ENCODE measurements at regions not wholly inside any gene's neighbourhood (a gene's known extent, or its start where the extent isn't known, plus 50 kb on each side); places are given as distances from the start of the nearest gene placed in this dataset.

DNA sequence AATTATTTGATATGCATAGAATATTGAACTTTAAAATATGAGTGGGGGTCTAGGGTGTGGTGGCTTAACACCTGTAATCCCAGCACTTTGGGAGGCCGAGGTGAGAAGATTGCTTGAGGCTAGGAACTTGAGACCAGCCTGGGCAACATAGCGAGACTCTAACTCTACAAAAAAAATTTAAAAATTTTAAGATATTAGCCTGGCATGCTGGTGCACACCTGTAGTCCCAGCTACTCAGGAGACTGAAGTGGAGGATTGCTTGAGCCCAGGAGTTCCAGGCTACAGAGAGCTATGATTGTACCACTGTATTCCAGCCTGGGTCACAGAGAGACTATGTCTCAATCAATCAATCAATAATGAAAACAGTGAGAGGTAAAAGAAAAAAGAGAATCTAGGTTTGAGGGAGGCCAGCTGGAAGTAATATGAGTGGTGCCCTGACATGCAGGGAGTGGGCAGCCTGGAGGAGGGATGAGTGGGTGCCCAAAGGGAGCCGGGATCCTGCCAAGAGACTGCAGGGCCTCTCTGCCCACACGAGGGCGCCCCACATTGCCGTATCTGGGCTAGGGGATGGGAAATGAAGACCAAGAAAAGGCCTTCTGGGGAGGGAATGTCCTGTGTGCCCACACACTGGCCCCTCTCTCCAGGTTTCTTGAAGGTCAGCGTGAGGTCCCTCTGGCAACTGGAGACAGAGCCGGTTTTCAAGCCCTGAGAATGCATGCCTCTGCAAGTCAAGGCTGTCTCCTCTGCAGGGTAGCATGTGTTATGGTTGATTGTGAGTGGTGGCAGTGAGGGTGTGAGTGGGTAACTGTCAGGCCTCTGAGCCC lies 93.9 kb upstream of the PPM1J start:
- no peak overlapping the region for H3K27ac ChIP-seq (ENCODE audit: low read depth, low read length)
- H3K36me3 ChIP-seq (ENCODE audit: control insufficient read depth, insufficient read depth, low read length) = no peaks in the 10 kb centered on the region
- H3K4me3 ChIP-seq (ENCODE audit: low read length) = no peak overlapping the region
- H3K9ac ChIP-seq (ENCODE audit: low read length) = no peak overlapping the region
- H3K27me3 ChIP-seq (ENCODE audit: control insufficient read depth, insufficient read depth, low read length) = no peaks in the 10 kb centered on the region
- H3K4me1 ChIP-seq (ENCODE audit: control insufficient read depth, insufficient read depth, low read length) = no peaks in the 10 kb centered on the region

DNA sequence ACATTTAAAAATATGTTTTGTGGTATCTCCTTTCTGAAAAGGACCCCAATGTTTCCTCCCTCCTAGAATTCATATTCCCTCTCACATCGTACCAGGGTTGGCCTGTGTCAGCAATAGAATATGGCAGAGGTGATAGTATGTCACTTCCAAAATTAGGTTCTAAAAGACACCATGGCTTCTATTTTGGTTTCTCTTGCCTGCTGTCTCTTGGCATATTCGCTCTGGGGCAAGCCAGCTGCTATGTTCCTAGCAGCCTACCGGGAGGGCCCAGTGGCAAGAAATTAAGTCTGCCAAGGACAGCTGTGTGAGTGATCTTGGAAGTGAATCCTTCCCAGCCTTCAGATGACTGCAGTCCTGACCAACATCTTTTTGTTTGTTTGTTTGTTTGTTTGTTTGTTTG lies 92.9 kb upstream of the PPM1J start:
- Histone ChIP-seq H3K27ac (ENCODE audit: low read depth, low read length) (no peak overlapping the region), H3K4me3 (ENCODE audit: low read length) (no peak overlapping the region), H3K4me1 (ENCODE audit: control insufficient read depth, insufficient read depth, low read length) (no peaks in the 10 kb centered on the region), H3K9ac (ENCODE audit: low read length) (no peak overlapping the region), H3K36me3 (ENCODE audit: control insufficient read depth, insufficient read depth, low read length) (no peaks in the 10 kb centered on the region), H3K27me3 (ENCODE audit: control insufficient read depth, insufficient read depth, low read length) (no peaks in the 10 kb centered on the region)

DNA sequence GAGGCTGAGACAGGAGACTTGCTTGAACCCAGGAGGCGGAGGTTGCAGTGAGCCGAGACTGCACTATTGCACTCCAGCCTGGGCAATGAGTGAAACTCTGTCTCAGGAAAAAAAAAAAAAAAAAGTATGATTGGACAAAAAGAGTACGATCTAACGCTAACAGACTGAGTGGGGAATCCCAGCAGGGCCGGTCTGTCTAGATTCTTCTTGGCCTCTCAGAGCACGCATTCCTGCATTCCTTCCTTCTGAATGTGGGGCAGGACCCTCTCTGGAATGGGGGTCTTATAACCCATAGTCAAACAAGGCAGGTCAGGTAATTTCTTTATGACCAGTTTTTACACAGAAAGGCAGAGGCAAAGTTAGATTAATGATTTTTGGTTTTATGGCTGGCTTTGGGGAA lies 92.0 kb upstream of the PPM1J start:
- H3K27ac ChIP-seq (ENCODE audit: low read depth, low read length) = no peak overlapping the region
- no peaks in the 10 kb centered on the region for H3K4me1 ChIP-seq (ENCODE audit: control insufficient read depth, insufficient read depth, low read length)
- H3K9ac ChIP-seq (ENCODE audit: low read length) = no peak overlapping the region
- no peaks in the 10 kb centered on the region for H3K36me3 ChIP-seq (ENCODE audit: control insufficient read depth, insufficient read depth, low read length)
- H3K4me3 ChIP-seq (ENCODE audit: low read length) = no peak overlapping the region
- no peaks in the 10 kb centered on the region for H3K27me3 ChIP-seq (ENCODE audit: control insufficient read depth, insufficient read depth, low read length)

DNA sequence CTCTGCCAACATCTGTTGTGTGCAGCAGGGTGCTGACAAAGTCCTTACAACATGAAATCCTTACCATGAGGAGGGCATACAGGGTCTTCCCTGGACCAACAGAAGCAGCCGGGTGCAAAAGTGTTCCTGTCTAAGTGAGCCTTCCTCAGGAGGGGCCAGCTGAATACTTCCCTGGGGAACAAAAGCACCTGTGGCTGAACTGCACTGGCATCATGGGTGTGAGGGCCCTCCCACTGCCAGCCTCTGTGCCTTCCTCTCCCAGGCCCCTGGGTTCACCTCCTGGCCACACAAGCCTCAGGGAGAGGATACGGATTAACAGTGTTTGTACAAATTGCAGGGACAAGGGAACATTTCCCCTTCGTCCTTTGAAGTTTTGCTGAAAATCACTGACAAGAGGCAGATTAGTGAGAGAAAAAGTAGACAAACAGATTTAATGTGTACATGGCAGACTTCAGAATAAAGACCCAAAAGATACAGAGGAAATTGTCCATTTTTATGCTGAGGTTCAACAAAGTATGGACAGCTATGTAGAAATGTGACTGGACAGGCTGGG lies 91.0 kb upstream of the PPM1J start:
- Histone ChIP-seq H3K4me3 (ENCODE audit: low read length) (no peak overlapping the region), H3K4me1 (ENCODE audit: control insufficient read depth, insufficient read depth, low read length) (no peaks in the 10 kb centered on the region), H3K36me3 (ENCODE audit: control insufficient read depth, insufficient read depth, low read length) (no peaks in the 10 kb centered on the region), H3K27ac (ENCODE audit: low read depth, low read length) (no peak overlapping the region), H3K27me3 (ENCODE audit: control insufficient read depth, insufficient read depth, low read length) (no peaks in the 10 kb centered on the region), H3K9ac (ENCODE audit: low read length) (no peak overlapping the region)

DNA sequence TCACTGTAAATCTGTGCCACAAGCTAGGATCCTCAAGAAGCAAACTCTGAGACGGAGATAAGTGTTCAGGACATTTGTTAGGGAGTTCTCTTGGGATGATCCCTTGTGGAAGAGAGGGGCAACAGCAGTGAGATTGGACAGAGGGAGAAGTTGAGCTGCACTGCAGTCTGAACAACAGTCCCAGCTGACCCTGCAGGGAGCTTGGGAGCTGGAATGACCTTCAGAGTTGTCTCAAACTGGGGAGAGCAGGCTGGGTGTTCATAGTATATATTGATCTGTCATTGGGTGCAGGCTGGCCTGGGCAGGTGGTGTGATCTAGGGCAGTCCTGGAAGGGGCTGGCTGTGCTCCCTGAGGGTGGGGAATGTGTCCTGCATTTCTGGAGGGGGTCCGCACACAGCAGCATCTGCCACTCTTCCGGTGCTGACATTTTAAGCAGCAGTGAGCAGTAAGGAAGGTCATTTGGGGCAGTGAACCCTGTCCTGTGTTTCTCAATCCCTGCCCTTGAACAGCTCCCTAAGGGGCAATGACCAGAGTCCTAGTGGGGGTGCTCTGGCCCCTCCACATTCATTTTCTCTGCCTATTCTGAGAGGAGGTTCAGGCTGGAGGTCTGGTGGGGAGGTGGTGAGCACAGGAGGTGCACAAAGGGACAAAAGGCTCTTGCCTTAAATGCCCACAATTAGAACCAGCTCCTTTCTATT lies 90.2 kb upstream of the PPM1J start:
- Histone ChIP-seq H3K9ac (ENCODE audit: low read length) (no peak overlapping the region), H3K36me3 (ENCODE audit: control insufficient read depth, insufficient read depth, low read length) (no peaks in the 10 kb centered on the region), H3K4me1 (ENCODE audit: control insufficient read depth, insufficient read depth, low read length) (no peaks in the 10 kb centered on the region), H3K27ac (ENCODE audit: low read depth, low read length) (no peak overlapping the region), H3K27me3 (ENCODE audit: control insufficient read depth, insufficient read depth, low read length) (no peaks in the 10 kb centered on the region), H3K4me3 (ENCODE audit: low read length) (no peak overlapping the region)

DNA sequence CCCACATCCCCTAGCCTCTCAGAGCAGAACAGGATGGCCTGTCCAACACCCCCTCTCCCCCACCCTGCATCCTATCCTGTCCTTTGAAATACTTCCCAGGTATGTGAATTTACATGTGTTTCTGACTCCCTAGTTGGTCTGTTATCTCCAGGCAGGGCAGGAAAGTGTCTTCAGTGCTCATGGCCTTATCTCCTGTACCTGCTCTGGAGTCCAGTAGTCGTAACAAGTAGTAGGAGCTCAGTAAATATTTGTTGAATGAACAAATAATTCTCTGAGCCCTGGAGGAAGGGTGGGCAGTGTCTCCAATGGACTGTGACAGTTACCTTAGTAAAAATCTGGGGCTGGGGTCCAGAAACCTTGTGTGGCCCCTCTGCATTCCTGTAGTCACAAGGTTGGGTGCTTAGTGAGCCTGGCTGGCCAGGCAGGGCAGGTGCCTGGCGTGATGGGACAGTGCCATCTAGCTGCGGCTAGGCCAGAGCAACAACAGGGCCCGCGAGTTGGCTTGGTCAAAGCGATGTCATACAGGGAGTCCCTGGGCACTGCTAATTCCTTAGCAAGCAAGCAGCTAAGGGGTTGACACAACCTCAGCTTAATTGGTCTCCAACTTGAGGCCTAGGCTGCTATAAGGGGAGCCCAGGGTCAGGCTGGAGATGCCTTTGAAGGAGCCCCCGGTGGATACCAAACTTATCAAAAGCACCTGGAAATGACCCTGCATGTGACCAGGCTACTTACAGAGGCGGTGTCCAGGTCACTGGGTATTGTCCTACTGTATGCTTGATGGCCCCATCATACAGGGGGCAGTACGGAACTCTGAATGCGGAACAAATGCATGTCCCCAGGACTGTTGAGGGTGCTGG lies 89.0 kb upstream of the PPM1J start:
- Histone ChIP-seq H3K27me3 (ENCODE audit: control insufficient read depth, insufficient read depth, low read length) (no peaks in the 10 kb centered on the region), H3K4me1 (ENCODE audit: control insufficient read depth, insufficient read depth, low read length) (no peaks in the 10 kb centered on the region), H3K9ac (ENCODE audit: low read length) (no peak overlapping the region), H3K36me3 (ENCODE audit: control insufficient read depth, insufficient read depth, low read length) (no peaks in the 10 kb centered on the region), H3K4me3 (ENCODE audit: low read length) (no peak overlapping the region), H3K27ac (ENCODE audit: low read depth, low read length) (no peak overlapping the region)

DNA sequence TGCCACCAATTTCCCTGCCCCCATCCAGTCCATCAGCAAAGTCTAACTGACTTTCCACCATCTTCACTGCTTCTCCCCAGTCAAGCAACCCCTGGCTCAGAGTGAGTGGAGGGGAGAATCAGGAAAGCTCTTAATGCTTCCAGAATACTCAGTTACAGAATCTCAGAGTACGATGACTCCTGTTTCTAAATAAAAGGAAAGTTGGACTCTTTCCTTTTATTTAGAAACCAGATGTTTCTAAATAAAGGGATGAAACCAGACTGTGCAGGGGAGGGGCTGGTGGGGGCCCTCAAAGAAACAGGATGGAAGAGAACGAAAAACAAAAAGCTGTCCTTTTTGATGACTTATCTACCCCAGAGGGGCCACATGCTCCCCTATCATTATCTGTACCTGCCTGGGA lies 85.2 kb upstream of the PPM1J start:
- H3K4me1 ChIP-seq (ENCODE audit: control insufficient read depth, insufficient read depth, low read length) = no peaks in the 10 kb centered on the region
- H3K4me3 ChIP-seq (ENCODE audit: low read length) = no peak overlapping the region
- H3K27ac ChIP-seq (ENCODE audit: low read depth, low read length) = no peak overlapping the region
- no peaks in the 10 kb centered on the region for H3K36me3 ChIP-seq (ENCODE audit: control insufficient read depth, insufficient read depth, low read length)
- no peaks in the 10 kb centered on the region for H3K27me3 ChIP-seq (ENCODE audit: control insufficient read depth, insufficient read depth, low read length)
- H3K9ac ChIP-seq (ENCODE audit: low read length) = no peak overlapping the region

DNA sequence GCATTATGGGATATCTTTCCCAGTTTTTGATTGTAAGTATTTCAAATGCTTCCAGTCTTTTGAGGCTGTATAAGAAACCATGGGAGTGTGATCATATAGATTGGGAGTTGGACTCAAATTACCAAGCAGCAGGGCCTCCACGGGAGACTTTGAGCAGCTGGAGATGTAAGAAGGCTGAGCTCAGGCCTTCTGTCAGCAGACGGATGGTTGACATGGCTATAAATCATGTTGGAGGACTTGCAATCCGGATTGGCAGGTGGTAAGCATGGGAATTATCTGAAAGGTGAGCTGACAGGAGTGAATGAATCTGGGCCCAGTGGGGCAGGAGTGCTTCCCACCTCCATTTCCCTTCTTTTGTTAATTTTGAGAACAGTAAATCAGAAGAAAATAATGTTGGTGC lies 83.2 kb upstream of the PPM1J start:
- H3K27ac ChIP-seq (ENCODE audit: low read depth, low read length) = no peak overlapping the region
- no peaks in the 10 kb centered on the region for H3K4me1 ChIP-seq (ENCODE audit: control insufficient read depth, insufficient read depth, low read length)
- no peaks in the 10 kb centered on the region for H3K36me3 ChIP-seq (ENCODE audit: control insufficient read depth, insufficient read depth, low read length)
- no peak overlapping the region for H3K4me3 ChIP-seq (ENCODE audit: low read length)
- H3K27me3 ChIP-seq (ENCODE audit: control insufficient read depth, insufficient read depth, low read length) = no peaks in the 10 kb centered on the region
- H3K9ac ChIP-seq (ENCODE audit: low read length) = no peak overlapping the region

DNA sequence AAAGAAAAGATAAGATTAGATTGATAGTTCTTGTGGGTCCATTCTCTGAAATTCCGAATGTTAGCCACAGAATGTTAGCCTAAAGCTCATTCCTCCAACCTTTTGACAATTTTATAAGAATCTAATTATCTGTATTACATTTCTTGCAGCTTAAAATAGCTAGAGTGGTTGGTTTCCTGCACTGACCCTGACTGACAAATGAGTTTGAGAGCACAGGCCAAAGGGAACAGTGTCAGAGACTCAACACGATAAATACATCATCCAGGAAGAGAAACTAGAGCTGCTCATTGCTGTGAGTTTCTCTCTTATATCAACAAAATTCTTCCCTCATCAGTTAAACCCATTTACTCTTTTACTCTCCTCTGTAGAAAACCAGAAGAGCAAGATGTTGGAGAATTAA lies 82.1 kb upstream of the PPM1J start:
- H3K4me1 ChIP-seq (ENCODE audit: control insufficient read depth, insufficient read depth, low read length) = no peaks in the 10 kb centered on the region
- no peaks in the 10 kb centered on the region for H3K27me3 ChIP-seq (ENCODE audit: control insufficient read depth, insufficient read depth, low read length)
- H3K9ac ChIP-seq (ENCODE audit: low read length) = no peak overlapping the region
- no peaks in the 10 kb centered on the region for H3K36me3 ChIP-seq (ENCODE audit: control insufficient read depth, insufficient read depth, low read length)
- H3K4me3 ChIP-seq (ENCODE audit: low read length) = no peak overlapping the region
- H3K27ac ChIP-seq (ENCODE audit: low read depth, low read length) = no peak overlapping the region

DNA sequence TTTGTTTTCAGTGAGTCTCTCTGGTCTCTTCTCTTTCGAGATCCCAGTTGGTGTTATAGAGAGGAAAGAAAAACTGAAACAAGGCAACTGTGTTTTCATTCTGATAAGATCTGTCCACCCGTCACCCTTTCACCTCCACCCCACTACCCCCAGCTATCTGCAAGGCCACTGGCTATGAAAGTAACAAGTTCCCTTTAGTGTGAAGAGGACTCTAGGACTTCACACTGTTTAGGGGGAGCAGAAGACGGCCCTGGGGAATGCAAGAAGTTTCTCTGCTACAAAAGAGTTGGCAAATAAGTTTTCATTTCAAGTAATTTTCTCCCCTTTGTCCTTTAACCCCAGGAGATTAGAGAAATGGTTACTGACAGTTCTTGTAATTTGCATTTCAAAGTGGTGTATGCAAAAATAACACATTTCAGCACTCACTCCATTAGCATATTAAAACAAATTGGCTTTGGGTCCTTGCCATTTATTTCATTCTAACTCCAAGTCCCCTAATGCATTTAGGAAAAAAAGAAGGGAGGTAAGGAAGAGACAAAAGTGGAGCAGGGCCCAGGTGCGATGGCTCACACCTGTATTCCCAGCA lies 79.6 kb upstream of the PPM1J start:
- no peaks in the 10 kb centered on the region for H3K27me3 ChIP-seq (ENCODE audit: control insufficient read depth, insufficient read depth, low read length)
- no peak overlapping the region for H3K9ac ChIP-seq (ENCODE audit: low read length)
- no peak overlapping the region for H3K27ac ChIP-seq (ENCODE audit: low read depth, low read length)
- no peaks in the 10 kb centered on the region for H3K4me1 ChIP-seq (ENCODE audit: control insufficient read depth, insufficient read depth, low read length)
- no peaks in the 10 kb centered on the region for H3K36me3 ChIP-seq (ENCODE audit: control insufficient read depth, insufficient read depth, low read length)
- no peak overlapping the region for H3K4me3 ChIP-seq (ENCODE audit: low read length)

DNA sequence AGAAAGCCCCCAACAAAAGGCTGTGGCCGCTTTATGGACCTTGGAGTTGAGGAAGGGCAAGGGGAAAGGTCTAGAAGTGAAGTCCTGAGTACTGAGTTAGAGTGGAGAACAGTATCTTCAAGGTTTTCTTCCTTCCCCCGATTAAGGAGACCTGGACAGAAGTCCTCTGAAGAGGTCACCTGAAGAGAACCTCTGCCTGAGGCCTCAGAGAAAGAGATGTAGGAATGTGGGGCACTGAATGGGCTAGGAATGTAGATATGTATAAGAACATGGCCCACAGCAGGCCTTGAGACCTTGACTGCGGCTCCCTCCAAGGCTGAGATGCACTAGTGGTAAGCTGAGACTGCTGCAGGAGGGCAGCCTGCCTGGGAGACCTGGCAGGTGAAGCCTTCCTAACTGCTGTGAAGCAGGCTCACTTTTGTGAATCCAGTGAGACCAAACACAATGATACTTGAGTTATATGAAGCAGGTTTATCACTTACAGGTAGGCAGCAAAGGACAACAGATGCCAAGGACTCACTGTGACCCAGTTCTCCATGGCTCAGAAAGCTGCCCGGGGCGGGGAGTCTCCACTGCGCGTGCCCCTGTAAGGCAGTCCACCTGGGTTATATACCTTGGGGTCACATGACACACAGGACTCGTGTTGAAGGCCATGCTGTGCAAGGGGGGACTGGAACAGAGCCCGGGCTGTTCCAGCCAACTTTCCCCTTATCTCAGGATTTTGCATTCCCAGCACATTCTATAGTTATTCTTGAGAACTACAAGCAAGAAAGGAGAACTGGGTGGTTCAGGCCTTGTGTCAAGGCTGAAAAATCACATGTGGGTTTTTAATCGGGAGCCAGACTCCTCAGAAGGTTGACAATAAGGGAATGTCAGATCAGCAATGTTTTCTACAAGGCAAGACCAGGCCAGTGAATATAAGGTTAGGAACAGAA lies 78.8 kb upstream of the PPM1J start:
- Histone ChIP-seq H3K4me1 (ENCODE audit: control insufficient read depth, insufficient read depth, low read length) (no peaks in the 10 kb centered on the region), H3K36me3 (ENCODE audit: control insufficient read depth, insufficient read depth, low read length) (no peaks in the 10 kb centered on the region), H3K4me3 (ENCODE audit: low read length) (no peak overlapping the region), H3K9ac (ENCODE audit: low read length) (no peak overlapping the region), H3K27me3 (ENCODE audit: control insufficient read depth, insufficient read depth, low read length) (no peaks in the 10 kb centered on the region), H3K27ac (ENCODE audit: low read depth, low read length) (no peak overlapping the region)

All from rectal smooth muscle tissue (tissue), 1 donor.